ENCODE measurements at regions not wholly inside any gene's neighbourhood (a gene's known extent, or its start where the extent isn't known, plus 50 kb on each side); places are given as distances from the start of the nearest gene placed in this dataset.

DNA sequence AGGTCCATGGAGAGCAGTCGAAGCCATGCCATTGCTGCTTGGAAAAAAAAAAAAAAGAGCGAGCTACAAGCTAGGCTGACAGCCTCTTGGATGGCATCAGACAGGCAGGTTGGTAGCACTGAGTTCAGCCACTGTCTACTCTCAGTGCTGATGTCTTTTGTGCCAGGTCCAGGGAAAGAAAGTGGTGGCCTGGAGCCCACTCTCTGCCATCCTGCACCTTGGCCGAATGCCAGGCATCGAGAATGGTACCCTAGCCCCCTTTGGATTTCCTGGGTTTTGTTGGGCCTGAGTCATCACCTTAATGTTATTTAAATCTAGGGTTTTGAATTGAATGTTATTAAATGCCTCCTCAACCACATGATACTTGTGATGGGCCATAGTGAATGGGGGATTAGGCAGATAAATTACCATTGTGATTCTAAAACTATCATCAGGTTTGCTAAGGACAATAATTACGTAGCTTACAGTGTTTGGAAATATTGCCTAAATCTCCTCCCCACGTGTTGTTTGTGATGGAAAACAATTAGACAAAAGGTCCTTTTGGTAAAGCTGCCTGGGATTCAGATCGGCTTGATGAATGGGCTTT, 195.7 kb upstream of the GPR26 start:
- Histone ChIP-seq H3K27ac (ENCODE audit: low read length, poor library complexity, severe bottlenecking) (no peak overlapping the region), H3K9ac (ENCODE audit: low read length) (no peak overlapping the region), H3K4me2 (ENCODE audit: low read length, poor library complexity, severe bottlenecking) (no peak overlapping the region), H3K18ac (ENCODE audit: low read depth in 1 of 2, low read length in 2 of 2) (no peak overlapping the region), H3K23ac (ENCODE audit: low read length in 2 of 2) (no peak overlapping the region), H2BK5ac (ENCODE audit: low read depth, low read length, poor library complexity, severe bottlenecking) (no peak overlapping the region), H4K8ac (ENCODE audit: low read length) (no peak overlapping the region), H2AFZ (ENCODE audit: low read depth, low read length) (no peak overlapping the region), H2AK5ac (ENCODE audit: low read length, severe bottlenecking) (no peak overlapping the region), H2BK12ac (ENCODE audit: low read length in 2 of 2) (no peak overlapping the region), H3K4me3 (ENCODE audit: insufficient read depth in 1 of 2, low read depth in 1 of 2, low read length in 2 of 2) (no peak overlapping the region), H2BK15ac (ENCODE audit: low read depth, poor library complexity, severe bottlenecking) (no peak overlapping the region), H2BK120ac (ENCODE audit: low read depth, low read length) (no peak overlapping the region), H3K14ac (ENCODE audit: low read length in 2 of 2) (no peak overlapping the region), H3K4me1 (ENCODE audit: control insufficient read depth, insufficient read depth, low read depth, low read length) (no peaks in the 10 kb centered on the region), H3K27me3 (ENCODE audit: control insufficient read depth in 1 of 2, insufficient read depth in 1 of 2, low read length in 2 of 2) (peaks cover 0 to 2% of the 10 kb centered on the region in 2 experiments), H4K91ac (ENCODE audit: low read length) (no peak overlapping the region), H3K4ac (ENCODE audit: low read depth in 1 of 2, low read length in 2 of 2) (no peak overlapping the region), H3K36me3 (ENCODE audit: control insufficient read depth in 1 of 2, insufficient read depth in 2 of 2, low read depth in 1 of 2, low read length in 2 of 2) (no peaks in the 10 kb centered on the region), H3K79me1 (replicated peaks; ENCODE audit: low read length, poor library complexity, severe bottlenecking) (no peaks in the 10 kb centered on the region), H3K9me3 (ENCODE audit: control insufficient read depth, low read length) (no peaks in the 10 kb centered on the region)
- no peak for DNase-seq
- 62% methylated on average over 5 of the region's 7 CpGs for WGBS

DNA sequence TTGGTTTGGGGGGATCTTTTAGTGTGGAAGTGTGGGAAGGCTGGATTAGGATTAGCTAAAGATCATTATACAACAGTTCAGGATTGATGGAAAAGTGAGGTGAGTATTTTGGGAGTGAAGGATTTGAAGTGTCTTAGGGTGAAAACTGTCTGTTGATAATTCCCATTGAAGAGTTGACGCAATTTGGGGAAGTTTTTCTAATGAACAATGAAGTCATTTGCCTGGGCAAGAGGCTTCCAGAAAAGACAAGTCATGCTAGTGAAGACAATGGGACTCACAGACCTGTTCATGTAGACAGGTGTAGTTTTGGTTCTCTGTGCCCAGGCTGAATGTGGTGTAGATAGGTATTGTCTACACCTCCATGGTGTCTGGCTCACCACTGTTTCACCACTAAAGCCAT, 194.3 kb upstream of the GPR26 start:
- Histone ChIP-seq H3K18ac (ENCODE audit: low read depth in 1 of 2, low read length in 2 of 2) (no peak overlapping the region), H2AFZ (ENCODE audit: low read depth, low read length) (no peak overlapping the region), H3K4me3 (ENCODE audit: insufficient read depth in 1 of 2, low read depth in 1 of 2, low read length in 2 of 2) (no peak overlapping the region), H2BK5ac (ENCODE audit: low read depth, low read length, poor library complexity, severe bottlenecking) (no peak overlapping the region), H2BK12ac (ENCODE audit: low read length in 2 of 2) (no peak overlapping the region), H4K8ac (ENCODE audit: low read length) (no peak overlapping the region), H3K9ac (ENCODE audit: low read length) (no peak overlapping the region), H3K27ac (ENCODE audit: low read length, poor library complexity, severe bottlenecking) (no peak overlapping the region), H3K36me3 (ENCODE audit: control insufficient read depth in 1 of 2, insufficient read depth in 2 of 2, low read depth in 1 of 2, low read length in 2 of 2) (no peaks in the 10 kb centered on the region), H2AK5ac (ENCODE audit: low read length, severe bottlenecking) (no peak overlapping the region), H2BK15ac (ENCODE audit: low read depth, poor library complexity, severe bottlenecking) (no peak overlapping the region), H4K91ac (ENCODE audit: low read length) (no peak overlapping the region), H3K9me3 (ENCODE audit: control insufficient read depth, low read length) (no peaks in the 10 kb centered on the region), H3K4me1 (ENCODE audit: control insufficient read depth, insufficient read depth, low read depth, low read length) (no peaks in the 10 kb centered on the region), H2BK120ac (ENCODE audit: low read depth, low read length) (no peak overlapping the region), H3K79me1 (replicated peaks; ENCODE audit: low read length, poor library complexity, severe bottlenecking) (no peaks in the 10 kb centered on the region), H3K4ac (ENCODE audit: low read depth in 1 of 2, low read length in 2 of 2) (no peak overlapping the region), H3K14ac (ENCODE audit: low read length in 2 of 2) (no peak overlapping the region), H3K4me2 (ENCODE audit: low read length, poor library complexity, severe bottlenecking) (no peak overlapping the region), H3K27me3 (ENCODE audit: control insufficient read depth in 1 of 2, insufficient read depth in 1 of 2, low read length in 2 of 2) (peaks cover 0 to 2% of the 10 kb centered on the region in 2 experiments), H3K23ac (ENCODE audit: low read length in 2 of 2) (no peak overlapping the region)
- WGBS, result 82% methylated on average over 1 of the region's 1 CpG
- DNase-seq, result no peak

DNA sequence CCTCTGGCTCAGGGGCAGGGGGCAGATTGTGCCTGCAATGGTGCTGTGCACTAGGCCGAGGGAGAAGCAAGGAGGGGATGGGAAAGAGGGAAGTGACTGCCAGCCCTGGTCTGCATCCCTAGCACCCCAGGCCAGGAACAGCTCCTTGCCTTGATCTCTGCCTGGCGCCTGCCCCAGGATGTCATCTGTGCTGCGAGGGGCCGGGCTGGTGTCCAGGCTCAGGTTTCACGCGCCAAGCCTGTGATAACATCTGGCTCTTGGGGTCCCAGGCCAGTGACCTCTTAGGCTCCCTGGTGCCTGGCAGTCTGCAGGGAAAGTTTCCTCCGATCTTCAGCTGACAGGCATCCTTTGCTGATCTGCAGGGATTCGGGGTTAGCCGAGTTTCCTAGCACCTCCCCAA, 193.5 kb upstream of the GPR26 start:
- WGBS, result 6% methylated on average over 9 of the region's 9 CpGs
- H3K23ac ChIP-seq (ENCODE audit: low read length in 2 of 2), result no peak overlapping the region

DNA sequence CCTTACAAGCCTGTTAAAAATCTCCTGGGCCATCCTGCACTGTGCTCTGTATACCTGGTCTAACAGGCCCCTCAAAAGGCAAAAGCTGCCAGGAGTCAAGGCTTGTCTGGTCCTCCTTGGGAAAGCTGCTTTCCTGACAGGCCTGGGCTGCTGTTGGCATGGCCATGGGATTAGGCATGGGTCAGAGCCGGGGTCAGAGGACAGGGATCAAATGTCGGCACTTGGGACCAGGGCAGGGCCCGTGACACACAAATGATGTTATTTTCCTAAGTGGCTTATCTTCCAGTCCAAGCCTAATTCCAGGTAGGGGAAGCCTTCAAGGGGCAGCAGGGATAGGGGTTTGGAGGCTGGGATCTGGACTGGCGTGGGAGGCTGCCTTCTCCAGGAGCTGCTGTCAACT, 191.5 kb upstream of the GPR26 start:
- Histone ChIP-seq H3K18ac (ENCODE audit: low read depth in 1 of 2, low read length in 2 of 2) (no peak overlapping the region), H4K91ac (ENCODE audit: low read length) (no peak overlapping the region), H3K27me3 (ENCODE audit: control insufficient read depth in 1 of 2, insufficient read depth in 1 of 2, low read length in 2 of 2) (peaks cover 0 to 9% of the 10 kb centered on the region in 2 experiments), H3K23ac (ENCODE audit: low read length in 2 of 2) (no peak overlapping the region), H2BK15ac (ENCODE audit: low read depth, poor library complexity, severe bottlenecking) (no peak overlapping the region), H2AFZ (ENCODE audit: low read depth, low read length) (no peak overlapping the region), H3K36me3 (ENCODE audit: control insufficient read depth in 1 of 2, insufficient read depth in 2 of 2, low read depth in 1 of 2, low read length in 2 of 2) (no peaks in the 10 kb centered on the region), H4K8ac (ENCODE audit: low read length) (no peak overlapping the region), H3K4me2 (ENCODE audit: low read length, poor library complexity, severe bottlenecking) (no peak overlapping the region), H2BK12ac (ENCODE audit: low read length in 2 of 2) (no peak overlapping the region), H2AK5ac (ENCODE audit: low read length, severe bottlenecking) (no peak overlapping the region), H3K14ac (ENCODE audit: low read length in 2 of 2) (no peak overlapping the region), H3K4ac (ENCODE audit: low read depth in 1 of 2, low read length in 2 of 2) (no peak overlapping the region), H3K27ac (ENCODE audit: low read length, poor library complexity, severe bottlenecking) (no peak overlapping the region), H2BK120ac (ENCODE audit: low read depth, low read length) (no peak overlapping the region), H3K4me3 (ENCODE audit: insufficient read depth in 1 of 2, low read depth in 1 of 2, low read length in 2 of 2) (no peak overlapping the region), H3K9ac (ENCODE audit: low read length) (no peak overlapping the region), H3K9me3 (ENCODE audit: control insufficient read depth, low read length) (no peaks in the 10 kb centered on the region), H2BK5ac (ENCODE audit: low read depth, low read length, poor library complexity, severe bottlenecking) (no peak overlapping the region), H3K79me1 (replicated peaks; ENCODE audit: low read length, poor library complexity, severe bottlenecking) (no peaks in the 10 kb centered on the region), H3K4me1 (ENCODE audit: control insufficient read depth, insufficient read depth, low read depth, low read length) (no peaks in the 10 kb centered on the region)
- 67% methylated on average over 4 of the region's 4 CpGs for WGBS
- no peak for DNase-seq

More for the DNA sequence above, 193.5 kb upstream of the GPR26 start:
- Histone ChIP-seq H3K27ac (ENCODE audit: low read length, poor library complexity, severe bottlenecking) (no peak overlapping the region), H3K27me3 (ENCODE audit: control insufficient read depth in 1 of 2, insufficient read depth in 1 of 2, low read length in 2 of 2) (peaks cover 0 to 2% of the 10 kb centered on the region in 2 experiments), H3K9me3 (ENCODE audit: control insufficient read depth, low read length) (no peaks in the 10 kb centered on the region), H3K14ac (ENCODE audit: low read length in 2 of 2) (no peak overlapping the region), H2BK15ac (ENCODE audit: low read depth, poor library complexity, severe bottlenecking) (no peak overlapping the region), H4K91ac (ENCODE audit: low read length) (no peak overlapping the region), H3K4ac (ENCODE audit: low read depth in 1 of 2, low read length in 2 of 2) (no peak overlapping the region), H3K18ac (ENCODE audit: low read depth in 1 of 2, low read length in 2 of 2) (no peak overlapping the region), H3K36me3 (ENCODE audit: control insufficient read depth in 1 of 2, insufficient read depth in 2 of 2, low read depth in 1 of 2, low read length in 2 of 2) (no peaks in the 10 kb centered on the region), H2BK5ac (ENCODE audit: low read depth, low read length, poor library complexity, severe bottlenecking) (no peak overlapping the region), H2AFZ (ENCODE audit: low read depth, low read length) (no peak overlapping the region), H3K9ac (ENCODE audit: low read length) (no peak overlapping the region), H3K4me2 (ENCODE audit: low read length, poor library complexity, severe bottlenecking) (no peak overlapping the region), H3K79me1 (replicated peaks; ENCODE audit: low read length, poor library complexity, severe bottlenecking) (no peaks in the 10 kb centered on the region), H3K4me3 (ENCODE audit: insufficient read depth in 1 of 2, low read depth in 1 of 2, low read length in 2 of 2) (peak overlapping the region in 1 of 2 experiments; percentile 8), H4K8ac (ENCODE audit: low read length) (no peak overlapping the region), H3K4me1 (ENCODE audit: control insufficient read depth, insufficient read depth, low read depth, low read length) (no peaks in the 10 kb centered on the region), H2BK120ac (ENCODE audit: low read depth, low read length) (no peak overlapping the region), H2AK5ac (ENCODE audit: low read length, severe bottlenecking) (no peak overlapping the region), H2BK12ac (ENCODE audit: low read length in 2 of 2) (no peak overlapping the region)
- no peak for DNase-seq

Measured in mesenchymal stem cell (in vitro differentiated cells and primary cell).